HFF-Myc (cell line): ENCODE measurements at regions not wholly inside any gene's neighbourhood (a gene's known extent, or its start where the extent isn't known, plus 50 kb on each side); places are given as distances from the start of the nearest gene placed in this dataset.

Experiments
- DNase-seq: peaks from one replicate; pipeline ENCODE4 v3.0.0-alpha.2; 2011; ENCODE audit warnings: low read depth; ENCODE audit errors: extremely low read depth
- H3K4me3 ChIP-seq: replicated peaks from 2 replicates; pipeline ENCODE4 v1.5.1; 2011; ENCODE audit warnings: low read depth, mild to moderate bottlenecking, control low read depth, low read length
- TF ChIP-seq, protein P1 (sequence below): IDR thresholded peaks from 2 replicates; pipeline ENCODE4 v1.5.1; 2012; ENCODE audit warnings: mild to moderate bottlenecking, low read depth, low read length, control low read depth; ENCODE audit errors: missing control alignments

DNA sequence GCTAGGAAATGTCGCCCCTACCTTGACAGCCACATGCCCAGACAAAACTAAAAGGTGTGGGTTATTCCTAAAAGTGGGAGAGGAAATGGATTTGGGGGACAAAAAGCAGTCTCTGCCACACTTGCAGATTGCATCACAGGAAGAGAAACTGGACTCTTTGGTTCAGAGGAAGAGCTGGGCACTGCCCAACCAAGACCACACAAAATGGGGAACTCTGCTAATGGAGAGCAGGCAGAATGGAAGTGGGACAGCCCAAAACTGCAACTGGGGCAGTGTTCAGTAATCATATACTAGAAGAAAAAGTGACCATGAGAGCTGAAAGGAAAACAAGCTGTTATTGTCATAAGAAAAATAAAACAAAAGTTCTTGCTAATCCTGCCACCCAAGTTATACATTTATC lies 138.9 kb upstream of the FRMD4B start:
- TF ChIP-seq, protein P1, sequence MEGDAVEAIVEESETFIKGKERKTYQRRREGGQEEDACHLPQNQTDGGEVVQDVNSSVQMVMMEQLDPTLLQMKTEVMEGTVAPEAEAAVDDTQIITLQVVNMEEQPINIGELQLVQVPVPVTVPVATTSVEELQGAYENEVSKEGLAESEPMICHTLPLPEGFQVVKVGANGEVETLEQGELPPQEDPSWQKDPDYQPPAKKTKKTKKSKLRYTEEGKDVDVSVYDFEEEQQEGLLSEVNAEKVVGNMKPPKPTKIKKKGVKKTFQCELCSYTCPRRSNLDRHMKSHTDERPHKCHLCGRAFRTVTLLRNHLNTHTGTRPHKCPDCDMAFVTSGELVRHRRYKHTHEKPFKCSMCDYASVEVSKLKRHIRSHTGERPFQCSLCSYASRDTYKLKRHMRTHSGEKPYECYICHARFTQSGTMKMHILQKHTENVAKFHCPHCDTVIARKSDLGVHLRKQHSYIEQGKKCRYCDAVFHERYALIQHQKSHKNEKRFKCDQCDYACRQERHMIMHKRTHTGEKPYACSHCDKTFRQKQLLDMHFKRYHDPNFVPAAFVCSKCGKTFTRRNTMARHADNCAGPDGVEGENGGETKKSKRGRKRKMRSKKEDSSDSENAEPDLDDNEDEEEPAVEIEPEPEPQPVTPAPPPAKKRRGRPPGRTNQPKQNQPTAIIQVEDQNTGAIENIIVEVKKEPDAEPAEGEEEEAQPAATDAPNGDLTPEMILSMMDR = no peak
- H3K4me3 ChIP-seq = no peak overlapping the region
- no peak for DNase-seq

DNA sequence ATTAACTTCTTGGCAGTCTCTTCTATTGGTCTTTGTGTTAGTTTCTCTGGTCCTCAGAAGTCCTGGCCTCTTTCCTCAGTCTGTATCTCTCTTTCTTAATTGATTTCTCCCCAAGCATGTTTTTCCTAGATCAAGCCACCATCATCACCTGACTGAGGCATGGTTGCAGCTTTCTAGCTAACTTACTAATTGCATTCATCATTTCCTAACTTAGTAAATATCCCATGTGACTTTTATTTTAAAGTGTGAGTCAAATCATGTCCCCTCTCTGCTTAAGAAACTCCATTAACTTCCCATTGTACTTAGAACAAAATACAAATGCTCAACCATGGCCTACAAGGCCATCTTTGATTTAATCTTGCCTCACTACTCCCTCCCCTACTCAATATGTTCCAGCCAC lies 135.4 kb upstream of the FRMD4B start:
- no peak overlapping the region for H3K4me3 ChIP-seq
- DNase-seq = no peak
- TF ChIP-seq, protein P1 = no peak

DNA sequence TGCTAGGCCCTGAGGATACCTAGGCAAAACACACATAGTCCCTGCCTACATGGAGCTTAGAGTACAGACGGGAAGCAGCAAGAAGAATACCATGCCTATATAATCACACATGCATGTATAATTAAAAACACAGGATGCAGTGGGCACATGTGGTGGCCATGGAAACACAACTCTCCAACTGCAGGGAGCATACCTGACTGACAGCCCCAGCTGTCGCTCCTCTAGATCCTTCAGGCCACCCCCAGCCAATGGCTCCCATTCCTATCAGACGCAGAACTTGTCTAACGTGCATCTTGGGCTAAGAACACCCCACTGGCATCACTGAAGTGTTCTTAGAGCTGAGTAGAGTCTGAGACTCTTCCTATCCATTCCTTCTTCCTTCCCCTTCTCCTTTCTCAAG lies 125.5 kb upstream of the FRMD4B start:
- DNase-seq = no peak
- no peak overlapping the region for H3K4me3 ChIP-seq
- TF ChIP-seq, protein P1 = no peak

DNA sequence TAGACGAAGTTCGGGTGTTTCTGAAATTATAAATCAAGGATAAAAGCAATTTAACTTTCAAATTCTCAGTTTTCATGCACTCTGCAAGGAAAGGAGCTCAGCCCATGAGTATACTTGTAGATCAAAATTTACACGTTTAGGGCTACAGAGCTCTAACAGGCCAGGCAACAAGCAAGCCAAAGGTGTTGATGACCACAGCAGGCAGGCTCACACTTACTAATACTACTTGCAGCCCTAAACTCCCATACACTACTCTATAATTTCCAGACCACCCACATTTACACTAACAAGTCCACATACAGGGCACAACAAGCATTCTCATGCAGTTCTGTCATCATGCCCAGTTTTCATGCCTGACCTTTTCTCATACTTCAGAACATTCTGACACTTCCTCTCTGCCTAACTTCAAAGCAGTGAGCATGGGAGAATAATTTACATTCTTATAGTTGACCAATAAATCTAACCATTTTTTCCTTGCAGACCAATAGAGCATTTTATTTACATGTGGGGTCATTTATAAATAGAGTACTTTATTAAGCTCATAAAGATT lies 124.7 kb upstream of the FRMD4B start:
- TF ChIP-seq, protein P1 = no peak
- no peak overlapping the region for H3K4me3 ChIP-seq
- DNase-seq = no peak

DNA sequence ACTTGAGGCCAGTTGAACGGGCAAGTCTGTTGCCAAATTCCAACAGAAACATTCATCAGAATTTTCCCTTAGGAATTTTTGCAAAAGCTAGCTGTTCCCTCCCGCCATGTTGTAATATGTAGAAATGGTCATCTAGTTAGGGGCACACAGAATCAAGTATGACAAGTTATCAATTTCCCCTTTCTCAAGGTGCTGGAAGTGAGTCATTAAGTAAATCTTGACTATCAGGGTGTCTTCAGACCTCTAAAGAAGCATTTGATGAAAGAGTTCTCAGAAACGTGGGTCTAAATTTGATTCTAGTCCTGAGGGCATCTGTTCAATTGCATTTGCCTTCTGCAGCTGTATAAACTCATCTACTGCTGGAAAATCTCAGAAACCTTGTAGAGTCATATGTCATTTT lies 123.4 kb upstream of the FRMD4B start:
- TF ChIP-seq, protein P1 = no peak
- no peak for DNase-seq
- no peak overlapping the region for H3K4me3 ChIP-seq

DNA sequence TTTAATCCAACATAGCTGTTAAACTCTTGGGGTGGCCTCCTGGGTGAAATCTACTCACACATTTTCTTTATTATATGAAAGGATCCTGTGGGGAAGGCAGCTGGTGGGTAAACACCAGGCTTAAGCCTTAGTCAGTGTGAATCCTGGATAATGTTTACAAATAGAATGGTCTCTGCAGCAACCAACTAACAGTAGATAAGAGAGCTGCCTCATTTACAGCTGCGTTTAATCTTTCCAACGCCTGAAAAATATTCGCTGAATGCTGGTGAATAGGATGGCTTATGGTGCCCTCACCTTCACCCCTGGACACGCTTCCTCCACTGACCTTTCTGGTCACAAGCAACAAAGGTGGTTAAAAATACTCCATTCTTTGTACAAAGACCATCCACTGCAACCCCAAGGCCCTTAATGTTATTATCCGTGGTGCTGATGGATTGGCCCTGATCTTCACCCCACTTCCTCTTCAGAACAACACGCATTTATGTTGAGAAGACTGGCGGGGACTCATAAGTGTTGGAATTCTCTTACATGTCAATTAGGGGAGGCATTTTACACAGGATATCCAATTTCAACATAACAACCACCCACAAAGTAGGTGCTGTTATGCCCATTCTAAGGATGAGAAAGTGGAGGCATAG lies 120.0 kb upstream of the FRMD4B start:
- TF ChIP-seq, protein P1 = no peak
- H3K4me3 ChIP-seq = no peak overlapping the region
- DNase-seq = no peak

DNA sequence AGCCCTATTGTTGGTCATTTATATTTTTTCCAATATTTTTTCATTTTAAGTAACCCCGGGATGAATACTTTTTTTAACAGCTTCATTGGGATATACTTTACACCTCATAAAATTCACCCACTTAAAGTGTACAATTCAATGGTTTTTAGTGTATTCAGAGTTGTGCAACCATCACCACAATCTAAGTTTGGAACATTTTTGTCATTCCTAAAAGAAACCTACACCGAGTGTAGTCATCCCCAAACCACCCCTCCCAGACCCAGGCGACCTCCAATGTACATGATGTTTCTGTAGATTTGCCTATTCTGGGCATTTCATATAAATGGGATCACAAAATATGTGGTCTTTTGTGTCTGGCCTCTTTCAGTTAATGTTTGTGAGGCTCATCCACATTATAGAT lies 118.3 kb upstream of the FRMD4B start:
- TF ChIP-seq, protein P1 = no peak
- no peak for DNase-seq
- no peak overlapping the region for H3K4me3 ChIP-seq
